Panc1 (cell line): ENCODE measurements at regions not wholly inside any gene's neighbourhood (a gene's known extent, or its start where the extent isn't known, plus 50 kb on each side); places are given as distances from the start of the nearest gene placed in this dataset.

Experiments used
- ATAC-seq: fragments of 200-7000 bp; cut with Tn5 transposase; 2 replicates; pipeline ENCODE4 v1.9.1; 2020; ENCODE audit warnings: mild to moderate bottlenecking, moderate library complexity
- BruUV-seq: library from RNA; stranded (reverse); fragments of 400-500 nt; replicated peaks from 2 replicates; lab custom pipeline; 2021; lab: Mats Ljungman, UMichigan
- CTCF ChIA-PET: fragments of 300-600 bp; sonication (Branson Sonifier 250); formaldehyde crosslinking; loops from one replicate; lab custom pipeline; 2022; ENCODE audit warnings: antibody characterized with exemption; lab: Charles Lee
- POLR2A ChIA-PET: fragments of 300-600 bp; sonication (Branson Sonifier 250); formaldehyde crosslinking; loops from one replicate; lab custom pipeline; 2022; ENCODE audit warnings: antibody characterized with exemption; lab: Charles Lee
- DNase-seq: peaks from one replicate; pipeline ENCODE4 v3.0.0-alpha.2; 2010; ENCODE audit warnings: low read depth, low spot score
- H3K27ac ChIP-seq: 2 replicates; pipeline ENCODE4 v1.5.1; 2011; ENCODE audit warnings: mild to moderate bottlenecking, low read length, inconsistent platforms
- H3K27me3 ChIP-seq: fragments of 200-500 bp; sonication (Bioruptor generic); 2 replicates; pipeline ENCODE4 v1.6.0; 2014; ENCODE audit warnings: low read length, inconsistent platforms; ENCODE audit not compliant: control insufficient read depth, insufficient read depth
- H3K36me3 ChIP-seq: fragments of 200-500 bp; sonication (Bioruptor generic); 2 replicates; pipeline ENCODE4 v1.5.1; 2014; ENCODE audit warnings: inconsistent platforms, mild to moderate bottlenecking, low read length, moderate library complexity; ENCODE audit not compliant: control insufficient read depth, insufficient read depth
- H3K4me1 ChIP-seq: 2 replicates; pipeline ENCODE4 v1.5.1; 2011; ENCODE audit warnings: inconsistent platforms, mild to moderate bottlenecking, low read length, moderate library complexity; ENCODE audit not compliant: control insufficient read depth, insufficient read depth
- H3K4me3 ChIP-seq, 2 experiments: 2 replicates each; pipeline ENCODE4 v1.5.1; 2011 to 2012; ENCODE audit warnings: low read depth in 2 of 2, low read length in 2 of 2, mild to moderate bottlenecking in 2 of 2, inconsistent platforms in 1 of 2, moderate library complexity in 1 of 2
- H3K9me3 ChIP-seq: fragments of 200-500 bp; sonication (Bioruptor generic); 2 replicates; pipeline ENCODE4 v1.5.1; 2014; ENCODE audit warnings: low read depth, mild to moderate bottlenecking, inconsistent platforms, low read length, moderate library complexity; ENCODE audit not compliant: control insufficient read depth, insufficient read depth
- POLR2AphosphoS5 ChIP-seq: IDR thresholded peaks from 2 replicates; pipeline ENCODE4 v1.6.1; 2012; ENCODE audit warnings: mild to moderate bottlenecking, low read depth, low read length, moderate library complexity
- SIN3A ChIP-seq: IDR thresholded peaks from 2 replicates; pipeline ENCODE4 v1.6.1; 2012; ENCODE audit warnings: low read depth, mild to moderate bottlenecking, low read length, moderate library complexity, borderline replicate concordance; ENCODE audit not compliant: insufficient read depth
- TCF7L2 ChIP-seq: IDR thresholded peaks from 2 replicates; pipeline ENCODE4 v1.6.1; 2011; ENCODE audit warnings: mild to moderate bottlenecking, low read depth, low read length, inconsistent platforms
- in situ Hi-C: cut with HindIII; loops from 2 replicates; pipeline ENCODE4 v1.10.0; 2016; ENCODE audit warnings: low sequenced_read_pairs, low pct_unique_long_range_greater_than_20kb
- intact Hi-C: fragments of 100-400 bp; cut with micrococcal nuclease; formaldehyde crosslinking; loops from one replicate; pipeline ENCODE4 v1.10.0; 2022; ENCODE audit not compliant: unreplicated experiment
- TF ChIP-seq, protein P1 (sequence below): fragments of 450-650 bp; IDR thresholded peaks from 2 replicates; pipeline ENCODE4 v1.5.1; 2017; ENCODE audit warnings: mild to moderate bottlenecking
- TF ChIP-seq, protein P2 (sequence below), 2 experiments: IDR thresholded peaks; 2 replicates each; pipeline ENCODE4 v1.6.1; 2011 to 2012; ENCODE audit warnings: low read depth in 2 of 2, control low read depth in 1 of 2, low read length in 1 of 2, mild to moderate bottlenecking in 1 of 2, moderate library complexity in 1 of 2; ENCODE audit not compliant: insufficient read depth in 1 of 2

DNA sequence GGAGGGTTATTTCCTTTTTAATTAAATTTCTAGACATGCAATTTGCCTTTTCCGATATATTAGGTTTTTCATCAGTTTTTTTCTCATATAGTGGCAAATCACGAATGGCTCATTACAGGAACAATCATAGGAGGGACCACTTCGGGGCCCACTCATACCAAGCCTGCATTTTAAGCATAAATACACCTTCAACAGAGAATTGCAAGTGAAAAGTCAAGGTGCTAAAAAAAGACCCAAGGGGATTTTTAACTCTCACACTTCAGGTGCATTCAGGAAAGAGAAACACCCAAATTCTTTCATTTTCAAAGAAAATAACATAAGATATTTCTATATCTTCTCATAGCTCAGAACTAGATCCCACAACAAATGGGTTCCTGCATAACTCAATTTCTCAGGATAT, 979.6 kb upstream of the NR2F2 start:
- DNase-seq (no peak), ATAC-seq (no peak)
- CTCF ChIA-PET, result interaction anchor here (0.7 kb wide), 1 partner anchor 719 kb away, joined by 3 read pairs; no protein-coding TSS in a partner anchor
- intact Hi-C loops (no loop called here), in situ Hi-C loops (no loop called here)
- BruUV-seq, result no TSS peak
- H3K9me3 ChIP-seq, result no peaks in the 10 kb centered on the region
- no peaks in the 10 kb centered on the region for H3K27me3 ChIP-seq
- H3K4me3 ChIP-seq, result no peak overlapping the region
- TF ChIP-seq TCF7L2, result no peak
- TF ChIP-seq, protein P1, sequence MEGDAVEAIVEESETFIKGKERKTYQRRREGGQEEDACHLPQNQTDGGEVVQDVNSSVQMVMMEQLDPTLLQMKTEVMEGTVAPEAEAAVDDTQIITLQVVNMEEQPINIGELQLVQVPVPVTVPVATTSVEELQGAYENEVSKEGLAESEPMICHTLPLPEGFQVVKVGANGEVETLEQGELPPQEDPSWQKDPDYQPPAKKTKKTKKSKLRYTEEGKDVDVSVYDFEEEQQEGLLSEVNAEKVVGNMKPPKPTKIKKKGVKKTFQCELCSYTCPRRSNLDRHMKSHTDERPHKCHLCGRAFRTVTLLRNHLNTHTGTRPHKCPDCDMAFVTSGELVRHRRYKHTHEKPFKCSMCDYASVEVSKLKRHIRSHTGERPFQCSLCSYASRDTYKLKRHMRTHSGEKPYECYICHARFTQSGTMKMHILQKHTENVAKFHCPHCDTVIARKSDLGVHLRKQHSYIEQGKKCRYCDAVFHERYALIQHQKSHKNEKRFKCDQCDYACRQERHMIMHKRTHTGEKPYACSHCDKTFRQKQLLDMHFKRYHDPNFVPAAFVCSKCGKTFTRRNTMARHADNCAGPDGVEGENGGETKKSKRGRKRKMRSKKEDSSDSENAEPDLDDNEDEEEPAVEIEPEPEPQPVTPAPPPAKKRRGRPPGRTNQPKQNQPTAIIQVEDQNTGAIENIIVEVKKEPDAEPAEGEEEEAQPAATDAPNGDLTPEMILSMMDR, result no peak
- TF ChIP-seq POLR2AphosphoS5, result no peak
- TF ChIP-seq, protein P2, sequence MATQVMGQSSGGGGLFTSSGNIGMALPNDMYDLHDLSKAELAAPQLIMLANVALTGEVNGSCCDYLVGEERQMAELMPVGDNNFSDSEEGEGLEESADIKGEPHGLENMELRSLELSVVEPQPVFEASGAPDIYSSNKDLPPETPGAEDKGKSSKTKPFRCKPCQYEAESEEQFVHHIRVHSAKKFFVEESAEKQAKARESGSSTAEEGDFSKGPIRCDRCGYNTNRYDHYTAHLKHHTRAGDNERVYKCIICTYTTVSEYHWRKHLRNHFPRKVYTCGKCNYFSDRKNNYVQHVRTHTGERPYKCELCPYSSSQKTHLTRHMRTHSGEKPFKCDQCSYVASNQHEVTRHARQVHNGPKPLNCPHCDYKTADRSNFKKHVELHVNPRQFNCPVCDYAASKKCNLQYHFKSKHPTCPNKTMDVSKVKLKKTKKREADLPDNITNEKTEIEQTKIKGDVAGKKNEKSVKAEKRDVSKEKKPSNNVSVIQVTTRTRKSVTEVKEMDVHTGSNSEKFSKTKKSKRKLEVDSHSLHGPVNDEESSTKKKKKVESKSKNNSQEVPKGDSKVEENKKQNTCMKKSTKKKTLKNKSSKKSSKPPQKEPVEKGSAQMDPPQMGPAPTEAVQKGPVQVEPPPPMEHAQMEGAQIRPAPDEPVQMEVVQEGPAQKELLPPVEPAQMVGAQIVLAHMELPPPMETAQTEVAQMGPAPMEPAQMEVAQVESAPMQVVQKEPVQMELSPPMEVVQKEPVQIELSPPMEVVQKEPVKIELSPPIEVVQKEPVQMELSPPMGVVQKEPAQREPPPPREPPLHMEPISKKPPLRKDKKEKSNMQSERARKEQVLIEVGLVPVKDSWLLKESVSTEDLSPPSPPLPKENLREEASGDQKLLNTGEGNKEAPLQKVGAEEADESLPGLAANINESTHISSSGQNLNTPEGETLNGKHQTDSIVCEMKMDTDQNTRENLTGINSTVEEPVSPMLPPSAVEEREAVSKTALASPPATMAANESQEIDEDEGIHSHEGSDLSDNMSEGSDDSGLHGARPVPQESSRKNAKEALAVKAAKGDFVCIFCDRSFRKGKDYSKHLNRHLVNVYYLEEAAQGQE (IDR thresholded peaks at IDR 0.05; ENCODE audit: insufficient read depth in 1 of 2, low read depth in 2 of 2, low read length in 1 of 2), result no peak
- TF ChIP-seq SIN3A, result no peak
- H3K27ac ChIP-seq, result no peak overlapping the region
- no peaks in the 10 kb centered on the region for H3K4me1 ChIP-seq
- H3K36me3 ChIP-seq, result no peaks in the 10 kb centered on the region
- POLR2A ChIA-PET, result no interaction called here

DNA sequence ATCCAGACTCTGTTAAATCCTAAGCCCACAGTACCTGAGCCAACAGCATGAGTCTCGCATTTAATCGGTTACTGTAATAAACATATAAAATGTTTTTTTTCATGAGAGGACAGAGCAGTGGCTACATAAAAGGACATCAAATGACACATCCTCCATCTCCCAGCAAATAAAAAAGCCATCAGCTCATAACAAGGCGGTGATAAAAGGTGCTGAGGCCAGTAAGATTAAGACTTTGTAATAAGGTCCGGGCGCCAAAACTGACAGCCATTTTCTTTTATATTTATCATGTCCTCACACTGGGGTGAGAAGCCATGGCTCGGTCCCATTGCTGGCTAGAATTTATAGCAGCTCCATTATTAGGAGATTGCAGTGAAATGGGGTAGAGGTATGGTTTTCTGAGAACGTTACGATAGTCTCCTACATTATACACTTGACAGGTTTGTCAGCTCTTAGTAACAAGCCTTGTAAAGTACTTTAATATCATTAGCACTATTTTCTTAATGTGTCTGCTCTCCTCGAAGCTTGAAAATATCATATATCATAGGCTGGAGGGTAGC, 977.8 kb upstream of the NR2F2 start:
- DNase-seq (no peak), ATAC-seq (no peak)
- Histone ChIP-seq H3K27me3 (no peaks in the 10 kb centered on the region), H3K4me3 (no peak overlapping the region), H3K9me3 (no peaks in the 10 kb centered on the region), H3K36me3 (no peaks in the 10 kb centered on the region), H3K27ac (no peak overlapping the region), H3K4me1 (no peaks in the 10 kb centered on the region)
- in situ Hi-C loops, result no loop called here
- BruUV-seq, result no TSS peak
- CTCF ChIA-PET, result no interaction called here
- intact Hi-C loops, result no loop called here
- POLR2A ChIA-PET, result no interaction called here
- TF ChIP-seq POLR2AphosphoS5, result no peak
- no peak for TF ChIP-seq SIN3A
- TF ChIP-seq TCF7L2, result no peak
- TF ChIP-seq, protein P2 (IDR thresholded peaks at IDR 0.05; ENCODE audit: insufficient read depth in 1 of 2, low read depth in 2 of 2, low read length in 1 of 2), result no peak
- TF ChIP-seq, protein P1, result no peak
